HG03196 (cell line): ENCODE measurements at regions not wholly inside any gene's neighbourhood (a gene's known extent, or its start where the extent isn't known, plus 50 kb on each side); places are given as distances from the start of the nearest gene placed in this dataset.

ENCODE experiments used
- ATAC-seq: cut with Tn5 transposase; IDR thresholded peaks from one replicate; pipeline ENCODE4 v1.9.1; 2021; ENCODE audit not compliant: unreplicated experiment

DNA sequence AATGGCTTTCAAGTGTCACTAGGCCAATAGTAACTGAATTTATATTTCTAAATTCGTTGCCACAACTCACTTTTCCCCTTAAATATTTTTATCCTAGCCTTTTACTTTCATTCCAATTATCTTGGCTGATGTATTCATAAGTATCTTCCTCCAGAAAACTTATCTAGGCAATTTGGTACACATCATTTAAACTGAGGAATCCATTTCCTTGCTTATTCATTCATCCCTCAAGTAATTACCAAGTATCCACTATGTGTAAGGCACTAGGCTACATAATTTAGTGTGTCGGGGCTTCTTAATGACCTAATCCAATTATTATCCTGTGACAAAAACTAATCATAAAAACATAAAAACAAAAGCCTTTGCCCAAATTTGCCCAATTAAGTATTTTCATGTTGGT is 258.3 kb upstream of the TCF21 start:
- ATAC-seq: no peak

DNA sequence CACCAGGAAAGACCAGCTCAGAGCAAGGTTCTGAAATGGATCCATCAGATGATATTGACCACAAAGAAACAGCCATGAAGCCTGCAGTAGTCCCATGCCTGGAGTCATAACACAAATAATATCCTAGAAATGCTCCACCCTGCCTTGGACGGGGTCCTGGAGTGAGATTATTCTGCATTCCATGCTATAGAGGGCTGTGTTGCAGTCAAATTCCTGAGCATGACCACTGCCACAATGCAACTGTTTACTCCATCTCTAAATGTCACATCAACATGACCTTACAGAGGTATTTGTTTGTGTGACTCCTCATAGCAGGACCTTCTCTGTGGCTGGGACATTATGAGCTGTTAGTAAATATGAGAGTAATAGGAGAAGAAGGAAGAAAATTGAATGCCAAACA is 257.5 kb upstream of the TCF21 start:
- no peak for ATAC-seq

DNA sequence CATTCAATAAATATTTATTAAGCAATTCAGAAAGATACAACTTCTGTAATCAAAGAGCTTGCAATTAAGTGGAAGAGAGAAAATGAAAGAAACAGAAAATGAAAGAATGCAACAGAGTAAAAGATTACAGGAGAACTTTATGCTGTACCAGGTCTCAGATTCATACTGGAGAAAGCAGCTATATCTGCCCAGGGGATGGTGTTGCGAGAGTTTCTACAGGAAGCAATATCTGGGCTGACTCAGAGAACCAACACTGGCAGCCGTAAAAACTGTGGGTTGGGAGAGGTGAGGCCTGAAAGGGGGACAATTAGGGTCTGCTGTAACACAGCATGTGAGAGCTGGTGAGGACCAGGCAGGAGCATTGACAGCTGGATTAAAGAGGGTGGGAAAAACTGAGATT is 256.7 kb upstream of the TCF21 start:
- ATAC-seq: no peak

DNA sequence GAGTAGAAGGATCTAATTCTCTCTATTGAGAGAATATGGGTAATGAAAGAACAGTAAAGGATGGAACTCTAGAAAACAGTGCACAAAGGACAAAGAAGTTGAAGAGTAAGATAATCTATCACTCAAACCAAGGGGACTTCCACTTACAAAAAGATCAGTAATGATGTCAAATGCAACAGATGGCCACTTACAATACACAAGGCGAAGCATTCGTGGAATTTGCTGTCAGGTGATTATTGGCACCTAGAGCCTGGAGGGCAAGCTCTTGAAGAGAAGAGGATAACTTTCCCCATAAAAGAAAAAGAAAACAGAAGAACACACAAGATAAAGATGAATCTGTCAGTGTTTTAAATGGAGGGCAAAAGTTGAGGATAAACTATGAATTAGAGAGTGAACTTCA is 256.0 kb upstream of the TCF21 start:
- ATAC-seq: no peak

DNA sequence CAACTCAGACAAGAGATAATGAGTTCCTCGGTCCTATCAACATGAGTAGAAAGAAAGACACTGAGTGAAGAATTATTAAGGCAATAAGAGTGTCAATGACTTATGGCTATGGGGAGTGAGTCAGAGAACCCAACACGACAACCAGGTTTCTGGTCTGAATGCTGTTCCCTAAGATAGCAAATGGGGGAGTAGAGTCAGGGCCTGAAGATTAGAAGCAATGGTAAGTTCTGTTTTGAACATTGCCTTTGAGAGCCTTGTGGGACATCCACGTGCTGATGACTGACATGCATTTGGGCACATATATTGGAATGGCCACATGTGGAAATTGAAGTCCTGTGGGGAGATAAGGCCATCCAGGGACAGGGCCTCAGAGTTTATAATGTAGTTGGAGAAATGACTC is 254.4 kb upstream of the TCF21 start:
- no peak for ATAC-seq

DNA sequence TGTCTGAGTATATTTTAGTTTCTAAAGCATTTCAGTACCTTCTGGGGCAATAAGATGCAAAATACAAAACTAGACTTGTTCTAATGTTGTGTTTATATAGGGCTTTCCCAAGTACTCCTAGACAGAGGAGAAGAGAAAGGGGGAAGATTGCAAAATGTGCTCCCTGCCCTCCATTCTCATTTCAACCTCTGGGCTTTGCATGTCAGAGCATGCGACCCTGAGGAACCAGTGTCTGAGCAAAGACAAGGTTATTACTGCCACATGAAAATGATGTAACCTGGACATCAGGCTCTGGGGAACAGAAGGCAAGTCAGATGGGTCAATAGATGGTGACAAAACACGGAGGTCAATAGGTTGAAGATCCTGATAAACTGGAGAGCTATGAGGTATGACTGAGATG is 253.5 kb upstream of the TCF21 start:
- ATAC-seq: no peak

DNA sequence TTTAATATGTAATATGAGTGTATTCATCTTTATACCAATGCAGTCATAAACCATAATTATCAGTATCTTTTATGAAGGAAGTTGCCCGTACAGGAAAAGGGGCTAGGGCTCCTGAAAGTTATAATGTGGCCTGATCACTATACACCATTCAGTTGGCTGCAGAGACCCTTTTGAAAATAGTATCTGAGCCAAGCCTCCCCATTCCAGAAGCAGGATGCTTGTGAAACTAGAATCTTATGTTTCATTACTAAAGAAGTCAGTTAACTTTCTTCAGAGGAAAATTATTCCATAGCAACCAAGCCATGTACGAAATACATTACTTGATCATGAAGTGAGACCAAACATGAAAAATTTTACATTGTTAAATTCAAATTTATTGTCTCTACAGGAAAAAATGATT is 251.5 kb upstream of the TCF21 start:
- no peak for ATAC-seq

DNA sequence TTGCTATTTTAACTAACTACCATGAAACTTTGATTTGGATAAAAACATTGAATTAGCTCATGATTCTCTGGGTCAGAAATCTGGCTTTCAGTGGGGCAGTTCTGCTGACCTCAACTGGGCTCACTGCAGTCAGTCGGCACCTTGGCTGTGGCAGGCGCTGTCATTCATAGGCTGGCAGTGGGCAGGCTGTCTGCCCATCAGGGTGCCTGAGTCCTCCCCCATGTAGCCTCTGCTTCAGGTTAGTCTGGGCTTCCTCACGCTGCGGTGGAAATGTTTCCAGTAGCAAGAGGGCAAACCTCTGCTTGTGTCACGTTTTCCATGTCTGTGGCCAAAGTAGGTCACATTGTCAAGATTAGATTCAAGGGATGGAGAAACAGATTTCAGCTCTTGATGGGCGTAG is 251.0 kb upstream of the TCF21 start:
- no peak for ATAC-seq

DNA sequence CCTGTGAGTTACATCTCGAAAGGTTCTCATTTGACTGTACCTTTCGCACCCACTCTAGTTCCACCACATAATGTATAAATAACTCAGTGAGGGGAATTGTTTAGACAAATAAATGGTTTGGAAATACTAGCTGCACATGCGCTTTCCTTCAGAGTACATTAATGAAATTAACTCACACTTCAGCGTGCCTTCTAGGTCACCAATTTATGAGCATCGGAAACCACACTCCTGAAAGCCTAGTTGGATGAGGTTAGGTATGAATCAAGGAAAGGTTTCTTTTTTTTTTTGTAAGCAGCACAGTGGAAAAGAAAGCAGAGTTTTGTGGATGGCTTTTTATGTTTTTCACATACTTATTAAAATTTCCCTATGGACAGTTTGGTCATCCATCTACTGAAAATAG is 247.8 kb upstream of the TCF21 start:
- no peak for ATAC-seq

DNA sequence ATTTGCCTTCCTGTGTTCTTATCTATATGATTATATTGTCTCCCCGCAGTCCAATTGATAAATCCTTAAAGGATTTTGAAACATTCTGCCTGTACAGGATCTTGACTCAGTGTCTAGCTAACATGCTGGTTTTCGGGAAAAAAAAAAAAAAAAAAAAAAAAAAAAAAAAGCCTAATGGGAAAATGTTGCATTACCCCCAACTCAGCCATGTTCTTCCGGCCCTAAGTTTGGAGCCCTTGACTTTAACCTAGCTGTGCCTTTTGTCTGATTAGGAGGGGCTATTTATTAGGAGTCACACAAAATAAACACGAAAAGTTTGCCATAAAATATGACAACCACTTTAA is 244.4 kb upstream of the TCF21 start:
- ATAC-seq: no peak

DNA sequence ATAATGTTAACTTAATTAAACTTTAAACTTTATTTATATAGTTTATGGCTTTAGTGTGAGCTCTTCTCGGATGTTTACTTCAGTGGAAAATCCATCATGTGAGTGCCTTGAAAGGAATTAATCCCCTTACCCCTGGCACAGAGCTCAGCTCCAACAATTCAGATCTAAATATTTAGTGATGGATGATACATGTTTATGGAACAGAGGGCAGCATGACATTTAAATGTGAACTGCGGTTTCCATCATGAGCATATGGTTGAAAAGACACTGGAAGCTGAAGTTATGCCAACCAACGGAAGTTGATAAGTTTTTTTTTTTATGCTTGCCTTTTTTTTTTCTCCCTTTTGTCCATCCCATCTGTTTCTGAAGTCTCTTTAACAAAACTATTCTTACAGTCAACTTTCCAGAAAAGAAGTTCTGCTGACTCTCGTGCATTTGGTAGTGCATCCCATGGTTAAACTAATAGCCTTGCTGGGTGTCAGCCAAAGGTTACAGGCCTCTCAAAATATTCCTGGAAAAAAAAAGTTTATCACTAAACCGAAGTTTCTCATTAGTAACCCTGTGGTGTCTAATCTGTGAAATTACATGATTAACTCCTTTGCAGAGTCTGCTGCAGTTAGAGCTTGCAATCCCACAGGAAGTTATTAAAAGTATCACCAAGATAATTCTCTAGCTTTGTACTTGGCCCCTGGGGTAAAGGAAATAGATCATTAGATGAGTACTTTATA is 243.9 kb upstream of the TCF21 start:
- no peak for ATAC-seq

DNA sequence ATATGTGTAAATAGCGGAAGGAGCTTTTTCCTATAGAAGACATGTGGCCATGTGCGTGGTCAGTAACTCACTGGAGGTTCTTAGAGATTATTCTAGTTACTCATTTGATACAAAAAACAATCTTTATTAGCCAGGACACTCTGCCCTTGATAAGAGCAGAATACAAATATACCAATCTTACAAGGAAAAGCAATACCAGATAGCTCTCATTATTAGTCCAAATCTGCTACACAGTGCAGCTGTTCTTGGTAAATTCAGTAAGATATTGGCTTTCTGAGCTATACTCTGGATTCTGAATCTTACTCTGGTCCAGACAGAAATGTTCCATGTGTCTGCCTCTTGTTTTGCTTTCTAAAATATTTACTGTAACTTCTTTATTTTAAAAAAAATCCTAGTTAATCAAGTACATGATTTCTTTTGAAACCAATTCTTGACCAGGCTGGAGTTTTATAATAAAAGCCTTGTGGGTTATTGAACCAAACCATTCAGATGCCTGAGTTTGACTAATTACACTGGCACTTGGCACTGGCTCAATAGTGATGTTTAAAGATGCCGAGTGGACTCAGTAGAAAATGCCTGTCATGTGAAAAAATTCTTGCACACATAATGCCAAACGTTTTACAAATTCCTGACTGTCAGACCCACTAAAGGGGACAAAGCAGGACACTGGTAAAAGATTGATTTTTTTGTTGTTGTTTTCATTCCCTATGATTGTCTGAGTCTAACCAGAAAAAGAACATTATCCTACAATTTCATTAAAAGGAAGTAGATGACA is 242.8 kb upstream of the TCF21 start:
- no peak for ATAC-seq

DNA sequence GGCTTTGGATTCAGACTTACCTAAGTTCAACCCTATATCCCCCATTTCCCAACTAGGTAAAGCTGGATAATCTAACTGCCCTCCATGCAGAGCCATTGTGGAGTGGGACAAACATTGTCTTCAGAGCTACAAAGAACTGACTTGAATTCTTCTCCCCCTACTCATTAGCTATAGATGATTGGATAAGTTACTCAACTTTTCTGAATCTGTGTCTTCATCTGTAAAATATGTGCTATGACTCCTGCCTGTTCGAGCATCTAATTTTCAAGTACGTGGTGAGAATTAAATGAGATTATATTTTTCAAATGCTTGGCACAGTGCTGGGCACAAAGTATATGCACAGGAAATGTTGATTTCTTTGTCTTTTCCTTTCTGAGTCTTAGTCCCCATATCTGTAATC is 240.3 kb upstream of the TCF21 start:
- ATAC-seq: no peak

DNA sequence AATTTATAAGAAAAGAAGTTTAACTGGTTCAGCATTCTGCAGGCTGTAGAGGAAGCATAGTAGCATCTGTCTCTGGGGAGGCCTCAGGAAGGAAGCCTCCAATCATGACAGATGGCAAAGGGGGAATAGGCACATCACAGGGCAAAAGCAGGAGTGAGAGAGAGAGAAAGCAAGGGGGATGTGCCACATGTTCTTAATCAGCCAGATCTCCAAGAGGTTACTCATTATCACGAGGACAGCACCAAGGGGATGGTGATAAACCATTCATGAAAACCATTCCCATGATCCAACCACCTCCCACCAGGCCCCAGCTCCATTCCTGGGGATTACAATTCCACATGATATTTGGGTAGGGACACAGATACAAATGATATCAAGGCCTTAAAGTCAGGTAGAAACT is 217.5 kb upstream of the TCF21 start:
- no peak for ATAC-seq

DNA sequence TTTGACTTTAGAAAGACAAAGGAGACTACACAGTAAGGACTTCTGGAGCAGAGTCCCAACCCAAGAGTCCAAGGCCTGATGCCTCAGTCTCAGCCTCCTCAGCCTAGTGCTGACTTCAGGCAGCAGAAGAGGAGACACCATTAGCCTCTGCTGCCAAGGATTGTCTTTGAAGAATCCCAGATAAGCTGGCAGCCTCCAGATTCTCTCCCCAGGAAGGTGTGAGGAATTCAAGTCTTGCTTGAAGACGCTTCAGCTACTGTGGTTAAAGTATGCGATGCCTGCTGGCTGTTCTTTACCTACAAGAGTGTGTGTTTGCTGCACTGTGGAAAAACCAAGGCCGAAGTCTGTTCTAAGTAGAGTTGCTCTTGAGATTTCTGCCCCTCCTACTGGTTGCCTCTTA is 215.9 kb upstream of the TCF21 start:
- no peak for ATAC-seq

DNA sequence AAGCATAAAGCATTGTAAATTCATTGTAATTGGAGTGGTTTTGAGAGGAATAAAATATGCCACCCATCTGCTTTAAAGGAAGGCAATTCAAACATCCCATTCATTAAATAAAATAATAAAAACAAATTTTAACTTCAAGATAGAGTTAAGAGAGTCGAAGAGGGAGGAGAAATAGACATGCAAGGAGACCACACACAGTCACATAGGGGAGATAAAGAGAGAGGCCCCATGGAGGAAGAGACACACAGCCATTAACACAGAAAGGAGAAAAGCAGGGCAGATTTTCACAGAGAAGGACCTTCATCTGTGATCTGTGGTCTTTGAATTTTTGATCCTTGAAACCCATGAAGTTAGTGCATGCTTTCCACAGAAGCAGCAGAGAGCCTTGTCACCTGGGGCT is 214.3 kb upstream of the TCF21 start:
- no peak for ATAC-seq

DNA sequence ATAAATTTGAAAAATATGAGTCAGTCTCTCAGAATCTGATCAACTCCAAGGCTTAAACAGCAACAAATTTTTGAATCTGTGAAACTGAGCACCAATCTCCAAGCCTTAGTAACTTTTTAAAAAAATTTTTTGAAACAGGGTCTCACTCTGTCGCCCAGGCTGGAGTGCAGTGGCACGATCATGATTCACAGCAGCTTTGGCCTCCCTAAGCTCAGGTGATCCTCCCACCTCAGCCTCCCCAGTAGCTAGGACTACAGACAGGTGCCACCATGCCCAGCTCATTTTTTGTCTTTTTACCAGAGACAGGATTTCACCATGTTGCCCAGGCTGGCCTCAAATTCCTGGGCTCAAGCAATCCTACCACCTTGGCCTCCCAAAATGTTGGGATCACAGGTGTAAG is 207.9 kb upstream of the TCF21 start:
- ATAC-seq: no peak

DNA sequence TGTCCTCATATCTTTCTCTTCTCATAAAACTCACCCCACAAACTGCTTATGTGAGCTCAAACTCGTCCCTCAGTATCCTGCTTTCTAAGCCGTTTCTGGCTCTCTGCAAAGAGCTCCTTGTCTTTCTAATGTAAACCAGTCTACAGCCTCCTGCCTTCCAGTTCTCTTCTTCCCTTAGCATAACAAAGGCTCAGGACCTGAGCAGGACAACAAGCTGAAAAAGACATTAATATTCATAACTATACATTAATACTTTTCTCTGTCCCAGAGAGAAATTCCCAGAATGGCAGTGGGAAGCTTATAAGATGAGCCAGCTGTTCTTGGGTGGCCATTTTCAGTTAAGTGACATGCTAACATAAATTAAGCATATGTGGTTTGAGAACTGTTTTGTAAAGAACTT is 207.0 kb upstream of the TCF21 start:
- ATAC-seq: no peak

DNA sequence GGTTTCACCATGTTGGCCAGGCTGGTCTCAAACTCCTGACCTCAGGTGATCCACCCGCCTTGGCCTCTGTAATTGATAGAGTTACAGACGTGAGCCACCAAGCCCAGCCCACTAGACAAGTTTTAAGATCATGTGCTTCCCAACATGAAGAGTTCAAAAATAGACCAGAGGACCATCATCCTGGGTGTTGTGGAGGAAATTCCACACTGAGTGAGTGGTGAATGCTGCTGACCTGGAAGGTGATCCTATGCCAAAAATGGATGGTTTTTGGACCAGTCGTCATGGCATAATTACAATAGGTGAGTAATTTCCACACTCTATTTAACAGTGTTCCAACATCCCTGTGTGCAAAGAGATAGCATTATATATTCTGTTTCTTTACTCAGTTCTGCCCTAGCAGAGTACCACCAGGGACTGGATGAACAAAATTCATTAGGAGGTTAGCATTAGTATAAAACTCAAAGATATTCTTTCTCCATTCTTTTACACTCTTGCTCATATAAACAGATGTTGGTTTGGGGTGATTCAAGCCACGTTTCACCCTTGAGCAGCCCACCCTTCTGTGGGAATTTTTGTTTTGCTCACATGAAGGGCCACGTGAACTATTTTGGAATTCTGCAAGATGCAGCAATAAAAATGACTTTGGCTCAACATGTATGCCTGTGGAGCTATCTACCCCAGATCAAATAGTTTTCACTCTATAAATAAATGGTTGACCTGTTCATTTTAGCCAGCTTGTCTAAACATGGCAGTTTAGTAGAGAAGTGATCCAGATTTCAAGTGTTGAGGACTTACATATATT is 206.2 kb upstream of the TCF21 start:
- ATAC-seq: no peak

DNA sequence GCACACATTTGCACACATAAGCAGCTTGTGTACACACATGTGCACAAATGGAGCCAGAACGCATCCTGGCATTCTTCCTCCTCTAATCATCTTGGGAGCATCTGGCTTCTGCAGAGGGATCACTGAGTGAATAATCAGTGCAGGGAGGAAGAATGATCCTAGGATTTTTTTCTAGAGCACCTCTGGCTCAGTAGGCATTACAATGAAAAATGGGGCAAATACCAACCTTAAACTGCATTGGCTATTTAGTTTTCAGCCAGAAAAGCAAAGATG is 205.7 kb upstream of the TCF21 start:
- ATAC-seq: no peak

DNA sequence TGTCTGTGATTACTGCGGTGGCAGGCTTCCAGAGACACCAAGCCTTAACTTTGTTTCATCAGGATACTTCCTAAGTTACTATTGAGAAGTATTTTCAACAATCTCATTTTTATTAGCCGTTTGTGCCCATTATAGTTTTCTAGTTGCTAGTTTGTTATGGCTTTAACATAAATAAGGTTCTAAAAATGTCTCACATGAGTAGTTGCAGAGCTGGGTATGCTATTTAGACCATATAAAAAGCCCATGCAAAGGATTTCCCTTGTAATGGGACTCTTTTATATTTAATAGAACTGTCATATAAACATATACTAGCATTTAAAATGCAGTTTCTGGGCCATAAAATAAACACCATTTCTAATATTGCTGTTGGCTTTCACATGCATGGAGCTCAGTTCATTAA is 205.3 kb upstream of the TCF21 start:
- no peak for ATAC-seq

DNA sequence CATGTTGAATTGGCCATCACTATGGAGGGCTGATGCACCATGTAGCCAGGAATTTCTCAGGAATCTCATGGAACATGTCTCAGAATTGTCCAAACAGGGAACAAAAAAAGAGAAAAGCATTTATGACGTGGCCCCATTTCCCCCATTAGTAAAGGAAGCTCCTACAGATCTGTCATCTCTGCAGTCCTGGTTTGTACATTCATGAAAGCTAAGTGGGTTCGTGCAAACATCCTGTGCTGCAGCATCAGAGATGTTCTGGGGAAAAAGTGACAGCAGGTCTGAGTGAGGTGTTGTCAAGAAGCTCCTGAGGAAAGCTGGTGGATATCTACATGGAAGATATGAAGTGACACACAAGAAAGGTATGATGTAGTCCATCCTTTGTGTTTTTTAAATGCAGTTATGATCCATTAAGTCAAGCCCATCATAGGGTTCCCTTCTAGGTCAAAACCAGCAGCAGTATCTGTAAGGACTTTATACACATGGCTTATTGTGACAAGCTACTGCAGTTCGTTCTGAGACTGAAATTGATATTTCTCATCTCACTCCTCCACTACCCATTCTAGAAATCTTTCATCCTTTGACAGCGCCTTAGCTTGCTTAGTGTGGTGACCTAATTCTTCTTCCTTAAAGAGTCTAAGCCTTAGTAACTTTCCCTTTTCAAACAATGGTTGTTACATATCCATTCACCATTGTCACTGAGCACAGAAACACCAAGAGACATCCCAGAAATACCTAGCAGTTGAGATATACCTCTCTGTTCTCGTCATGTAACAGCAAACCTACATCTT is 200.0 kb upstream of the TCF21 start:
- no peak for ATAC-seq
